GM18861 (cell line): ENCODE measurements at regions not wholly inside any gene's neighbourhood (a gene's known extent, or its start where the extent isn't known, plus 50 kb on each side); places are given as distances from the start of the nearest gene placed in this dataset.

Experiments
- ATAC-seq: cut with Tn5 transposase; IDR thresholded peaks from one replicate; pipeline ENCODE4 v1.9.1; 2021; ENCODE audit not compliant: unreplicated experiment

DNA sequence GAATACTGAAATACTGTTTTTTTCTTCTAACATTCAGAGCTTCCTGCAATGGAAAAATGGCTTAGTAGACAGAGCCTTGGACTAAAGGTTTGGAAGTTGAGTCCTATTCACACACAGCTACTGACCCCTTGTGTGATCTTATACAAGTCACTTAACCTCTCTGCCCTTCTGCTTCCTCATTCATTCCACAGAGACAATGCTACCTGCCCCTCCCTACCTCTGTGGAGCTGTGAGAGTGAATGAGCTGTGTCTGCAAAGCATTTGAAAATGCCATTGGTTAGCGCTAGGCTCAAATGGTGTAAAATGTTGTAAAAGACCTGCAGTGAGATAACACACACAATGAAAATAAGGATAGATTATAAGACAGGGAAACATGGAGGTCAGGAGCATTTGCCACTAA, 214.4 kb downstream of the BARHL2 start:
- ATAC-seq = no peak

DNA sequence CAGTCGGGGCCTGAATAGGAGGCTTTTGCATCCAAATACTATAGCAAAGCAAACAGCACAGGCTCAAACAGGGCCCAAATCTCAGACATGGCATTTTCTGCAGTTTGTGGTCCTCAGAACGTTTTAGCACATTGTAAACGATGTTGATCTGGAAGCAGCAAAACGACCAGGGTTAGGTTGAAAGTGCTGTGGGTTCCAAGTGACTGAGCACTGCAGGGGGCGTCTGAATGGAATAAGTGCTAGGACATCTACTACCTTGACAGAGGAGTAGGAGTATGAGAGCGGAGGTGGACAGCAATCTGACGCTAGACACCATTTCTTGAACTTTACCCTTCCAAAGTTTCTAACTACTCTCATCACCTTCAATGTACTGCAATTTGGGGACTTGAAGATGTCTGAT, 214.9 kb downstream of the BARHL2 start:
- ATAC-seq = no peak

DNA sequence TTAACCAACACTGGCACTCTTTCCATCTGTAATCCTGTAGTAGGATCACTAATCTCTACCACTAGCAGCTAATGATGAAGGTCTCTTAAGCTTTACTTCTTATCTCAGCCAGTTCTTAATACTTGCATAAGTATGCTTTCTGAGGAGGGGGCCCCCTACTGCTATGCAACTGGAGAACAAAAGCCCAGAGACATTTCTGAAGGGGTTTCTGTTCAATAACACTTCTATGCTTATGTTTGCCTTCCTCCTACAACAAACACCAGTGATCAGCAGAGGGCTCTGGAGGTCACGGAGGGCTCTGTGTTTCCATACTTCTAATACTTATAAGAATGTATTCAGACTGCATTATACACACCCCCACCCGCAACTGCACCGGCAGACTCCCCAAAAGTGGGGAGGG, 215.8 kb downstream of the BARHL2 start:
- no peak for ATAC-seq

DNA sequence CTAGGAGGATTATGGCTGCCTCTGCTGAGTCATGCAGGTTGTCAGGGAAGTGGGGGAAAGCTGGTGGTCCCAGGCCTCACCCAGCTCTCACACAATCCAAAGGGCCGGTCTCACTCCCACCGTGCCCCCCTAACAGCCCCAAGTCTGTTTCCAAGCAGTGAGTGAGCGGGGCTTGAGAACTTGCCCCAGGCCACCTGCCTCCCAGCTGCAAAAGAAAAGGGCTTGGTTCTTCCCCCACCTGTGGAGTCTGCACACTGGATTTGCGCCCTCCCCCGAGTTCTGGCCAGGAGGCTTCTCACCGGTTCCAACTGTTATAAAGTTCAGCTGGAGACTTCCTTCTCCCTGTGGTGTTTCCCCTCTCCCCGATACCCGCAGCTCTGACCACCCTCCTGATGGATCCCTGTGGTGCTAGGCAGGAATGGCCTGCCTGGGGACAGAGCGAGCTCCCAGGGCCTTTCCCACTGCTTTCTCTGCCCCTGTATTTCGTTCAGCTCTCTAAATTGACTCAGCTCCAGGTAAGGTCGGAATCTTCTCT, 222.3 kb downstream of the BARHL2 start:
- ATAC-seq = no peak

DNA sequence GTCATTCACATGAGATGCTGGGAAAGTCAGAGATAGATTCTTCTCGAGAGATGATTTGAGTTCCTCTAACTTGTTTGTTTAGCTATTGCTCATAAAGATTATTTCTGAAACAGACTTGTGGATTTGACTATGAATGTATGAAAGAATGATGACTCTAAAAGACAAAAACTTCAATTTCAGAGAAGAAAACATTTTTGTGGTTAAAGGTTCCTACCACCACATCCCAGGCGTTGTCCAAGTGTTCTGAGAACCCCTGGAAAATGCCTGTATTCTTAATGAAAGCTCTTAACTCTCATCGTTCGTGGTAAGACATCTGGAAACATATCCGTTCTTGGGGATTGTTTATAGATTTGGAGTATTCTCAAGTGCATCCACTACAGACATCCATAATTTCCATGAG, 228.7 kb downstream of the BARHL2 start:
- no peak for ATAC-seq

DNA sequence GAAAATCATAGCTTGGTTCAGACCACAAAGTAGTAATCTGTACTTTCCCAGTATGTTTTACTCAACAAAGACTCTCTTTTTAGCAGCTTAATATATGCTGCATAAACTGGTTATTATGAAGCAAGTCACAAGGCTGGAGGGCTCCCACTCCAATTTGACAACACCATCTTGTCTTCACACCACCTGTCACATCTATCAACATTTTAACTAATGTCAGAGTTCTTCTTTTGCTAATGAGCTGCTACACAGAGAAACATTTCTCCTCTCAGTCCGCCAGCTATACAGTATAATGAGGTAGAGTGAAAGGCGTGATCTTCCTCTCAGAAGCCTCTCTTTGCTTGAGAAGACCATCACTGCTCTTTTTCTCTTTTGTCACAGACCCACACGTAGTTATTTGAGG, 230.1 kb downstream of the BARHL2 start:
- no peak for ATAC-seq

DNA sequence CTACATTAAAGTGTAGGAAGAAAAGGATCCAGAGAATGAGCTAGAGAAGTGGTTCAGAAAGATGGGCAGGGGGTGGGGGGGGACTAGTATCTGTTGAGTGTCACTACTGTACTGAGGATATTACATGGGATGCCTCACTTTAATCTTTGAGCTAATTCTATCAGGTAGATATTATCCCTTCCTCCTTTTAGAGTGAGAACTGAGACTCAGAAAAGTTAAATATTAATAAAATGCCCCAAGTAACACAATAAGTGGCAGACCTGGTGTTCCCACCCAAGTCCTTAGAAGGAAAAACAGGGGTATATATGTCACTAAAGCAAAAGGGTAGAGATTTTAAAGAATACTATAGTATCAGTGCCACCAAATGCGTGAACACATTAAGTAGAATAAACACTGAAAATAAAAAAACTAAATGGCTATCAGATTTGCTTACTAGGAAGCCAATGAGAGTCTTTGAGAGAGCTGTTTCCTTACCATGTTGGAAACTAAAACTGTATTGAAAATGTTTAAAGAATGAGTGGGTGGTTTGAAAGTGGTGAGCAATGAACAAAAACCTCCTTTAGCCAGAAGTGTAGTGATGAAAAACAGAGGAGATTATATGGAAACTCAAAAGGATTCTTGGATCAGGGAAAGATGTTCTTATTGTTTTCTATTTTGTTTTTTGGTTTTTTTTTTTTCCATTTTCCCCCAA, 230.8 kb downstream of the BARHL2 start:
- ATAC-seq = peak; percentile 61

DNA sequence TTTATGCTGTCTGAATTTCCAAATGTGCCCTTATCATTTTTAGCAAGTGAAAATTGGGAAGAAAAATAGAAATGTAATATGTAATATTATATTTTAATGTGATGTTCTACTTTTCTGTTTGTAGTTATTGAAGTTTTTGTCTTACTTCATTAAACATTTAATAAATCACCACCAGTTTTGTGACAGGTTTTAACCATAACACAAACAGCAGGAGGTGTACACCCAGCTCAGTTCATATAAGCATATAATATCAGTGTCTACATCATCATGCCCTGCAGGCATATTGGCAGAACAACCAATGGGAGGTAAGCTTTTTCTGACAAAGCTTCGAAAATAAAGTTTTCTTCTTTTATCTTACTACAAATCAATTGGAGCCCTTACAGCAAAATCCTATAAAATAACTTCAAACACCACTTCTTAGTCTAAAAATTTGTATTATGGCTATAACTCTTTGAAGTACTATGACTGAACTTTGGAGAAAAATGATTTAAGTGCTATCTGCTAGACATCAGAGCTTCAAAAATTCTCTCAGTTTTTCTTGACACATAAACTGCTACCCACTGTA, 236.7 kb downstream of the BARHL2 start:
- ATAC-seq = no peak

DNA sequence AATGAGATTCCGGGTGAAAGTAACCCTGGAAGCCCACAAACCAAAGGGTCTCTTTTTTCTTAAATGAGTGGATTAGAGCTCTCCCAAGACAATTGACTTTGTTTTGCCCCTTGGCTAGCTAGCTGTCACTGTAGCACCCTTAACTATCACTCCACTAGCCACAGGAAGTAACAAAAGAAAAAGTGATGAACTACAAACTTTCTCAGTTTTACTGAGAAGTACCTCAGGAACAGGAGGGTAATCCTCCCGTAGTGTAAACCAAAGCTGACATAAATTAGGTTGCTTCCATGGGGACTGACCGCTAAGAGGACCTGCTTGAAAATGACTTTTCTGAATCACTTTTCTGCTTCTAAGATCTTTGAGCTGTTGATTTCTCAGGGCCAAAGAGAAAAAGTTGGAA, 240.1 kb downstream of the BARHL2 start:
- no peak for ATAC-seq

DNA sequence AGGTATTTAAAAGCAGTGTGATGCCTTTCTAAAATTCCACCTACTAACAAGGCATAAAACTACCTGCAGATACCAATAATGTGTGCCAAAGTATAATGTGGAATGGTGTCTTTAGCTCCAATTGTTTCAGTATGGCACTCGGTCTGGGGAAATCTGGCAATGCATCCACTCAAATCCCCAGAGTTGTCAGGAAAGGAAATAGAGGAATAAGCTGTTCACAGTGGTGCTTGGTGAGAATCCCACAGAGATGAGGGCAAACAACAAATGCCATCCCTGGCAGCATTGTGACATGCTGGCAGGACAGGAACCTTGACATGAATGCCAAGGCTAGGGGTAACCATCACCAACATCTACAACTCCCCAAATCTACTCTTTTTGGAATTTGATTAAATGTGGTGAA, 240.7 kb downstream of the BARHL2 start:
- no peak for ATAC-seq

DNA sequence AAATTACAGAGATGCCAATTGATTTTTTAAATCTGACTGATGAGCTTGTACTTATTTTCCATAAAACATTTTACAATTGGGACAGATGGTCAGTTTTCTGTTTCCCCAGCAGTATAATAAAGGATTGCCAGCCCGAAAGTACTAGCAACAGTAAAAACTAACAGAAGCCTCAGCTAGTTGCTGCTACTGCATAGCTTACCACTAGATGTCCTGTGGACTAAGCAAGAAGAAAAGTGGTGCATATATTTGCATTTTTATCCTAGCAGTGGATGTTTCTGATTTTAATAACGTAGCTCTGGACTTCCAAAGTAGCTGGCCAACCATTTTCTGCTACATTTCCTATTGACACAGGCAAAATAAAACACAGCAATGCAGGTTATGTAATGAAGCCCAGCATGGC, 241.5 kb downstream of the BARHL2 start:
- no peak for ATAC-seq

DNA sequence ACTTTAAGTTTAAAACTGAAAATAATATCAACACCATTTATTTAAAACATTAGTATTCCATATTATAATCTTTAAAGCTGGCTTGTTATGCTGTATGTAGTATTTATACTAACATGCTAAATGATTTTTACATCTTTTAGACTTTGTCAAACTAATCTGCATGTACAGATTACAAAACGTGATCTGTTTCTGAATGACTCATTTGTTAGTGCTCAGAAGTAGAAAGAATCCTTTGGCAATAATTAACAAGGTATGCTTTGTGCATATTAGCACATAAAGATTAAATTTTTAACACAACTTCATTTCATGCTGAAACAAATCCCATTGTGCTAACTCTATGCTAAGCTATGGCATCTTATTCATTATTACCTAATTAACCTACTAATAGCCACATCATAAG, 242.4 kb downstream of the BARHL2 start:
- peak; percentile 51 for ATAC-seq

DNA sequence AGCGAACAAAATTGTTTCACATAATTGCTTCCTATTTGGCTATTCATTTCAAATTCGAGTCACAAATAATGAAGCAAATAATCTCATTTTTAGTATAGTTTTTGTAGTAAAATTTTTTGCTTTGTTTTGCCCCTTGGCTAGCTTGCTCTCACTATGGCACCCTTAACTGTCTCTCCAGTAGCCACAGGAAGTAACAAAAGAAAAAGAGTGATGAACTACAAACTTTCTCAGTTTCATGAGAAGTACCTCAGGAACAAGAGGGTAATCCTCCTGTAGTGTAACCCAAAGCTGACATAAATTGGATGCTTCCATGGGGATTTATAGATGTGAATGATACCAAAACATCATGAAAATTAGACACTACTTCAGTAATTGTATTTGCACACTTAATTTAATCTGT, 242.9 kb downstream of the BARHL2 start:
- ATAC-seq = peak; percentile 56

DNA sequence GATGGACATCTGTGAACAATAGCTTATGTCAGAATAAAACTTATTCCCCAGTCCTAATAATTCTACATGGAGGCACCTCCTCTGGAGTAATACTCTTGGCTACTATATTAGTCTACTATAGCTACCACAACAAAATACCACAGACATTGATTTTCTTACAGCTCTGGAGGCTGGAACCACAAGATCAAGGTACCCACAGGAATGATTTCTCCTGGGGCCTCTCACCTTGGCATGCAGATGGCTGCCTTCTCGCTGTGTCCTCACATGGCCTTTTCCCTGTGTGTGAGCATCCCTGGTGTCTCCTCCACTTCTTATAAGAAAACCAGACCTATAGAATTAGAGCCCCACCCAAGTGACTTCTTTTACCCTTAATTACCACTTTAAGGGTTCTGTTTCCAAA, 244.3 kb downstream of the BARHL2 start:
- ATAC-seq = no peak

DNA sequence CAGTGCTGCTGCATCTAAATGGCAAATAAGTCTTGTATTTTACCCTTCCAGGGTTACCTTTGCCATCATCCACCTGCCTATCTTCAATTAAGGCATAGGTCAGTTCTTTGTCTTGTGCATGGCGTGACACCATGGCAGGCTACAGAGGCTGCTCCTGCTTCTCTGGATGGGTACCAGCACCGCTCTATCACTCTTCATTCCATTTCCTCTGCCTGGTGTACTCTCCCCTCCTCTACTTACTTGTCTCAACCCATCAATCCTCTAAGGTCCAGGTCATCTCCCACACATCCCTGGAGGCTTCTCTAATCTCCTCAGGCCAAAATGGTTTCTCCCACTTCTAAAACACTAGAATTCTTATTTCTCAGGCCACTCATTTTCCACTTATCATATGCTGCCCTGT, 257.5 kb downstream of the BARHL2 start:
- ATAC-seq = no peak

DNA sequence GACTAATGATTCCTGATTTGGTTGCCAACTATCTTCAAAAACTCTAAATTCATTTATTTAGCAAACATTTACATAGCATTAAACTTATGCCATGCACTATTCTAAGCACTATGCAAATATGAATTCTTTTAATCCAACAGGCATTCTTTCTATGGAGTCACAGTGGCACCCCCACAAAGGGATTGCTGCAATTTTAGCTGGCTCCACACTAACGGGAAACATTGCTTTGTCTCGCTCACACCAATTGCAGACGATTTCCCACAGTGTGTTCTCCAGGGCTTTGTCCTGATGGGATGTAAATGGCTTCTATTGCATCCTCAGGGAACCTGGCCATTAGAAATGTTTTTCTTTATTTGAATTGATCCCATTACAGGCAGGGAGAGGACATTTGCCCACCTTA, 259.1 kb downstream of the BARHL2 start:
- ATAC-seq = no peak

DNA sequence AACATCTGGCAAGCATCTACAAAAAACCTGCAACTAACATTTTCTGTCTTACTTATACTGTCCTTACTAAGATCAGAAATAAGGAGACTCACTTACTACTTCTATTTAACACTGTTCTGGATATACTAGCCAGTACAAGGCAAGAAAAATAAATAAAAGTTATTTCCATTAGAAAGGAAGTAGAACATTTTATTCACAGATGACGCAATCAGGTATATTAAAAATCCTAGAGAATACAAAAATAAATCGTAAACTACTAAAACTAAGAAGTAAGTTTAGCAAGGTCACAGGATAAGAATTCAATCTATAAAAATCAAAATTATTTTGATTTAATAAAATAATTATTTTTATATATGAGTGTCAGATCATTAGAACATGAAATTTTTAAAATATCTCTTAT, 264.6 kb downstream of the BARHL2 start:
- ATAC-seq = no peak

DNA sequence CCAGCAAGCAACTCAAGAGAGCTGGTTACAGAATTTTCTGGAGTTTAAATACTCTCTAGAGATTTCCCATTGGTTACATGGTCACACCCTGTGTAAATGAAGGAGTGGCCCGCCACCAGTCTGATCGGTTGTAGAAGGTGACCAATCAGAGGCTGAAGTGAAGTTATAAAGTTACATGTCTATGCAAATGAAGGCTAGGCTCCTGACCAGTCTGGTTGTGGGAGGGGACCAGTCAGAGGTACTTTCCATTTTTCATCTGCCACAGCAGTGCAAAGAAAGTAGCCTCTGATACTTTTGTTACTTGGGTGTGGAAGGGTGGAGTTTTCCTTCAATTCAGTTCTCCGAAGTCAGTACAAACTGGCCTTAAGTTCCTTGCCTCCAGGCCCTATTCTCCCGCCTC, 273.7 kb downstream of the BARHL2 start:
- ATAC-seq = no peak

DNA sequence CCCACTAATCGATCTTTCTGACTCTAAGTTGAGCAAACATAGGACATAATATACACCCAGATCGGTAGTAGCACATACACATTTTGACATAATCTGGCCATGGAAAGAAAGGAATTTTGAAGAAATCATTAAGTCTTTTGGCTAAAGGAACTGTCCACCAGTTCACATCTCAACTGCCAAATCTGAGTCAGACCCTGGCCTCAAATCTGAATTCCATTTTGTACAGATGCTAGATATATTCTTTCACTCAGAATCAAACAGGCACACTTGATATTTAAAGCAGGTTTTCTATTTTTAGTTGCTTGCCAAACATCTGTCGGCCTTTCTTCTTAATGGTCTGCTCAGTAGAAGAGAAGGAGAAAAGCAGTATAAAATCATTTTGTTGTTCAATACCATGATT, 281.8 kb downstream of the BARHL2 start:
- no peak for ATAC-seq

DNA sequence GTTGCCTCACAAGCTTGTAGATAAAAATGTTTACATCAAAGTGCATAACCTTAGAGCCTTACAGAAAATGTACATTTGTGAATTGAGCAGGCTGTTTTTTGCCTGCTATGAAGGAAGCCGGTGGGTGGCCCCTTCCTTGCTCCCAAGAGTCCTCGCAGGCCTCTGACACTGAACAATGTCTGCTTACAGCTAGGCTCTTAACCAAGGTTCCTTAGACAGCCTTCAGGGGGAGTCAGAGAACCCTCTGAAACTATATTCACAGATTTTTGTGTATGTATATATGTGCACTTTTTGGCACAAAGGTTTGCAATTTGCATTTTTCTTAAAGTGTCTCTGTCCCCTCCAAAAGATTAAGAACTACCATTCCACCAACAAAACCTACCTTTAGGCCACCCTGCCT, 282.6 kb downstream of the BARHL2 start:
- ATAC-seq = no peak

DNA sequence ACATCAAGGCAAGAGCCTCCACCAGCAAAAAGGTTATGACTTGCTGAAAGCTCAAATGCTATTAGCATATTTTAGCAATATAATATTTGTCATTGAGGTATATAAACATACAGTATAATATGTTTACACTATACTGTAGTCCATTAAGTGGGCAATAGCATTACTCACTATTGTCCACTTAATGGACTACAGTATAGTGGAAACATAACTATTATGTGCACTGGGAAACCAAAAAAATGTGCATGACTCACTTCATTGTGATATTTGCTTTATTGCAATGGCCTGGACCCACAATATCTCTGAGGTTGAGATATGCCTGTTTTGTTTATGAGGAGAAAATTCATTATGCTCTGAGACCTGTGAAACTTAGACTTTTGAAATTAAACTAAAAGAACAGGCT, 300.0 kb downstream of the BARHL2 start:
- ATAC-seq = no peak

DNA sequence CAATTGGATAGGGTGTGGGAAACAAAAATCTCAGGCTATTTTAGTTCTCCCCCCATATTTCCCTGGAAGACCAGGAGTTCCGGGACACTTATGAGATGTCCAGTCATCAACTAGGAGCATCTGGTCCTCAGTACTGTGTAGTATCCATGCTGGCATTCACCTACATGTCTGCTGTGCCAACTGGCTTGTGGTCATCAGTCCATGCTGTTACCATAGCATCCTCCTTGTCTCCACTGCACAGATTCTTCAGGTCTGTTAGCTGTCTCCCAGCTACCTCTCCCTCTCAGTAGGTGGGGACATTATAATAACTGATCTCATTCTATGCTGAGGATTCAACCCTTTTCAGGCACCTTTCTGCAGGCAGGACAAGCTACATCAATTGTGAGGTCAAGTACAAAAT, 302.9 kb downstream of the BARHL2 start:
- ATAC-seq = no peak

DNA sequence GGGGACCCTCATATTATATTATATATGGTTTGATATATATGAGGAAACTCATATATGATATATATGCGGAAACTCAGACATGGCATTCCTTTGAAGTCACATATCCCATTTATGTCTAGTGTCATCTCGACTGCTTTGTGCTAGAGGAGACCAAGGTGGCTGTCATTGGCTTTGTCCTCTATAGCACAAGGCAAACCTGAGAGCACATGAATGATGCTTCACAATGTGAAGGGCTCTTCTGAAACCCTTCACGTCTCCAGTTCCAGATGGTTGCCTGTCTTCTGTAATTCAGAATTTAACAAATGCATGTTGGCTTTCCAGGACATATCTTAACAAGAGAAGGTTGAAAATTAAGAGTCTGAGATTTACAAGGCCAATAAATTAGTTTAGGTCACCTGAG, 303.6 kb downstream of the BARHL2 start:
- no peak for ATAC-seq
